H9 (cell line): ENCODE measurements at regions not wholly inside any gene's neighbourhood (a gene's known extent, or its start where the extent isn't known, plus 50 kb on each side); places are given as distances from the start of the nearest gene placed in this dataset.

Experiments
- DNase-seq: peaks from one replicate; pipeline ENCODE4 v3.0.0-alpha.2; 2017
- H2AFZ ChIP-seq: one replicate; pipeline ENCODE4 v1.6.1; 2013; ENCODE audit warnings: mild to moderate bottlenecking, low read length, control low read depth, moderate library complexity
- H2AK5ac ChIP-seq: 2 replicates; pipeline ENCODE4 v1.6.1; 2013; ENCODE audit warnings: low read length, control low read depth, mixed read lengths; ENCODE audit not compliant: insufficient read length
- H2BK120ac ChIP-seq: one replicate; pipeline ENCODE4 v1.6.1; 2013; ENCODE audit warnings: low read depth, mild to moderate bottlenecking, low read length, control low read depth, inconsistent platforms; ENCODE audit not compliant: poor library complexity, severe bottlenecking
- H2BK12ac ChIP-seq: 2 replicates; pipeline ENCODE4 v1.6.1; 2013; ENCODE audit warnings: low read length, control low read depth, mixed read lengths, low read depth; ENCODE audit not compliant: insufficient read length
- H2BK15ac ChIP-seq: 2 replicates; pipeline ENCODE4 v1.6.1; 2013; ENCODE audit warnings: low read depth, low read length, control low read depth
- H2BK20ac ChIP-seq: one replicate; pipeline ENCODE4 v1.6.1; 2013; ENCODE audit warnings: low read depth, mild to moderate bottlenecking, low read length, control low read depth, inconsistent platforms; ENCODE audit not compliant: poor library complexity, severe bottlenecking
- H2BK5ac ChIP-seq: 2 replicates; pipeline ENCODE4 v1.6.1; 2013; ENCODE audit warnings: low read length, control low read depth, mixed read lengths; ENCODE audit not compliant: insufficient read length
- H3K14ac ChIP-seq: 2 replicates; pipeline ENCODE4 v1.6.1; 2013; ENCODE audit warnings: low read length, control low read depth; ENCODE audit not compliant: insufficient read depth
- H3K18ac ChIP-seq: 2 replicates; pipeline ENCODE4 v1.6.1; 2013; ENCODE audit warnings: low read depth, mild to moderate bottlenecking, mixed read lengths, low read length, control low read depth; ENCODE audit not compliant: insufficient read length
- H3K23ac ChIP-seq: 2 replicates; pipeline ENCODE4 v1.6.1; 2013; ENCODE audit warnings: low read length, control low read depth, mixed read lengths, low read depth; ENCODE audit not compliant: insufficient read length
- H3K23me2 ChIP-seq: 2 replicates; pipeline ENCODE4 v1.6.1; 2013; ENCODE audit warnings: low read depth, mild to moderate bottlenecking, mixed read lengths, low read length, control low read depth; ENCODE audit not compliant: insufficient read length, poor library complexity, severe bottlenecking
- H3K27ac ChIP-seq: 2 replicates; pipeline ENCODE4 v1.5.1; 2013; ENCODE audit warnings: low read length, control low read depth, mixed read lengths, low read depth; ENCODE audit not compliant: insufficient read length
- H3K27me3 ChIP-seq: 2 replicates; pipeline ENCODE4 v1.6.1; 2013; ENCODE audit warnings: low read length, control low read depth, inconsistent platforms; ENCODE audit not compliant: insufficient read depth
- H3K4ac ChIP-seq: 2 replicates; pipeline ENCODE4 v1.6.1; 2013; ENCODE audit warnings: low read depth, mild to moderate bottlenecking, control low read depth, inconsistent platforms, low read length, moderate library complexity
- H3K4me1 ChIP-seq: 2 replicates; pipeline ENCODE4 v1.6.1; 2013; ENCODE audit warnings: low read length, control low read depth, inconsistent platforms; ENCODE audit not compliant: insufficient read depth
- H3K4me2 ChIP-seq: 2 replicates; pipeline ENCODE4 v1.6.1; 2013; ENCODE audit warnings: low read length, control low read depth, mixed read lengths; ENCODE audit not compliant: insufficient read length, insufficient read depth
- H3K56ac ChIP-seq: 2 replicates; pipeline ENCODE4 v1.6.1; 2013; ENCODE audit warnings: low read depth, mild to moderate bottlenecking, mixed read lengths, low read length, control low read depth; ENCODE audit not compliant: insufficient read length
- H3K79me1 ChIP-seq: 2 replicates; pipeline ENCODE4 v1.6.1; 2013; ENCODE audit warnings: low read depth, mild to moderate bottlenecking, moderate library complexity, low read length, control low read depth, inconsistent platforms; ENCODE audit not compliant: insufficient read depth, poor library complexity, severe bottlenecking
- H3K79me2 ChIP-seq: 2 replicates; pipeline ENCODE4 v1.6.1; 2013; ENCODE audit warnings: low read length, control low read depth, inconsistent platforms; ENCODE audit not compliant: insufficient read depth
- H3K9ac ChIP-seq: 2 replicates; pipeline ENCODE4 v1.6.1; 2013; ENCODE audit warnings: low read length, control low read depth, mixed read lengths; ENCODE audit not compliant: insufficient read length; ENCODE audit errors: extremely low read depth
- H3K9me3 ChIP-seq: one replicate; pipeline ENCODE4 v1.6.1; 2013; ENCODE audit warnings: low read depth, low read length, inconsistent platforms; ENCODE audit not compliant: control insufficient read depth
- H3T11ph ChIP-seq: one replicate; pipeline ENCODE4 v1.6.1; 2013; ENCODE audit warnings: mild to moderate bottlenecking, low read length, control low read depth, inconsistent platforms
- H4K20me1 ChIP-seq: one replicate; pipeline ENCODE4 v1.6.1; 2013; ENCODE audit not compliant: control insufficient read depth, insufficient read length, insufficient read depth
- H4K5ac ChIP-seq: 2 replicates; pipeline ENCODE4 v1.6.1; 2013; ENCODE audit warnings: low read depth, mild to moderate bottlenecking, mixed read lengths, low read length, control low read depth; ENCODE audit not compliant: insufficient read length
- H4K8ac ChIP-seq: replicated peaks from 2 replicates; pipeline ENCODE4 v1.6.1; 2013; ENCODE audit warnings: low read length, control low read depth, mixed read lengths, low read depth; ENCODE audit not compliant: insufficient read length
- H4K91ac ChIP-seq: 2 replicates; pipeline ENCODE4 v1.6.1; 2013; ENCODE audit warnings: low read depth, mild to moderate bottlenecking, moderate library complexity, mixed read lengths, low read length, control low read depth; ENCODE audit not compliant: insufficient read length
- H3K27ac Mint-ChIP-seq, 3 experiments: 2 replicates in 2 of 3; 3 replicates in 1 of 3; pipeline ENCODE4 v1.8.0; 2020 to 2021; ENCODE audit warnings: mixed read lengths in 3 of 3, mild to moderate bottlenecking in 1 of 3, moderate library complexity in 1 of 3
- H3K27me3 Mint-ChIP-seq: 2 replicates; pipeline ENCODE4 v1.8.0; 2021; ENCODE audit warnings: low read depth, mild to moderate bottlenecking, moderate library complexity, mixed read lengths
- H3K36me3 Mint-ChIP-seq, 3 experiments: 2 replicates in 2 of 3; 3 replicates in 1 of 3; pipeline ENCODE4 v1.8.0; 2020 to 2021; ENCODE audit warnings: low read depth in 3 of 3, mixed read lengths in 3 of 3; ENCODE audit not compliant: insufficient read depth in 1 of 3
- H3K4me1 Mint-ChIP-seq, 2 experiments: 2 replicates each; pipeline ENCODE4 v1.8.0; 2020; ENCODE audit warnings: mixed read lengths in 2 of 2
- H3K4me3 Mint-ChIP-seq, 2 experiments: 2 replicates in 1 of 2; 3 replicates in 1 of 2; pipeline ENCODE4 v1.8.0; 2020 to 2021; ENCODE audit warnings: mild to moderate bottlenecking in 2 of 2, mixed read lengths in 2 of 2, moderate library complexity in 1 of 2
- H3K9me3 Mint-ChIP-seq, 2 experiments: 2 replicates in 1 of 2; 3 replicates in 1 of 2; pipeline ENCODE4 v1.8.0; 2020; ENCODE audit warnings: mild to moderate bottlenecking in 2 of 2, mixed read lengths in 2 of 2, moderate library complexity in 1 of 2
- CTCF ChIP-seq: fragments of 200-600 bp; sonication (generic); conservative IDR thresholded peaks from 3 replicates; pipeline ENCODE4 v1.8.0; 2021; ENCODE audit warnings: antibody characterized with exemption, mild to moderate bottlenecking
- WGBS: extraction: QIAGEN DNeasy Blood & Tissue Kit; methylation state at CpG from one replicate; pipeline ENCODE4 v1.1.7; 2013; ENCODE audit warnings: missing lambda C conversion rate, low lambda C conversion rate, mixed read lengths; ENCODE audit not compliant: insufficient read length; ENCODE audit errors: extremely low coverage; 5-methylcytosine and 5-hydroxymethylcytosine counted together

GRCh38 chr20:52801628-52802006 lies 170.5 kb upstream of the TSHZ2 start:
- no peak overlapping the region for H3K4me2 ChIP-seq
- H3K27me3 Mint-ChIP-seq = peaks cover 1% of the 10 kb centered on the region
- H3K27ac ChIP-seq = no peak overlapping the region
- no peak overlapping the region for H3T11ph ChIP-seq
- no peak for TF ChIP-seq CTCF
- H2BK15ac ChIP-seq = no peak overlapping the region
- H3K9ac ChIP-seq = no peak overlapping the region
- H4K8ac ChIP-seq = no peak overlapping the region
- H3K56ac ChIP-seq = no peak overlapping the region
- no peak overlapping the region for H2AK5ac ChIP-seq
- no peak overlapping the region for H3K4me3 Mint-ChIP-seq
- no peaks in the 10 kb centered on the region for H3K36me3 Mint-ChIP-seq
- H3K9me3 Mint-ChIP-seq = no peaks in the 10 kb centered on the region
- H3K4ac ChIP-seq = no peak overlapping the region
- H3K23ac ChIP-seq = no peak overlapping the region
- no peak overlapping the region for H3K18ac ChIP-seq
- H4K20me1 ChIP-seq = no peaks in the 10 kb centered on the region
- no peaks in the 10 kb centered on the region for H3K79me1 ChIP-seq
- H2BK20ac ChIP-seq = no peak overlapping the region
- H3K4me1 Mint-ChIP-seq = no peaks in the 10 kb centered on the region
- no peaks in the 10 kb centered on the region for H3K23me2 ChIP-seq
- no peak overlapping the region for H2BK5ac ChIP-seq
- H3K79me2 ChIP-seq = no peaks in the 10 kb centered on the region
- no peaks in the 10 kb centered on the region for H3K27me3 ChIP-seq
- WGBS = no CpG with 5 or more reads among the region's 6 CpGs
- H3K14ac ChIP-seq = no peak overlapping the region
- no peak overlapping the region for H4K91ac ChIP-seq
- no peaks in the 10 kb centered on the region for H3K9me3 ChIP-seq
- H2BK12ac ChIP-seq = no peak overlapping the region
- H2AFZ ChIP-seq = no peak overlapping the region
- no peak for DNase-seq
- H2BK120ac ChIP-seq = no peak overlapping the region
- no peak overlapping the region for H4K5ac ChIP-seq
- H3K27ac Mint-ChIP-seq = no peak overlapping the region; a peak in 1 of 7 replicates
- H3K4me1 ChIP-seq = no peaks in the 10 kb centered on the region
